ENCODE measurements at regions not wholly inside any gene's neighbourhood (a gene's known extent, or its start where the extent isn't known, plus 50 kb on each side); places are given as distances from the start of the nearest gene placed in this dataset.
"Not testable (repeated sequence)": the region's sequence is repeated elsewhere in the genome, so short reads cannot be mapped to it uniquely, and the experiment has no call there.

DNA sequence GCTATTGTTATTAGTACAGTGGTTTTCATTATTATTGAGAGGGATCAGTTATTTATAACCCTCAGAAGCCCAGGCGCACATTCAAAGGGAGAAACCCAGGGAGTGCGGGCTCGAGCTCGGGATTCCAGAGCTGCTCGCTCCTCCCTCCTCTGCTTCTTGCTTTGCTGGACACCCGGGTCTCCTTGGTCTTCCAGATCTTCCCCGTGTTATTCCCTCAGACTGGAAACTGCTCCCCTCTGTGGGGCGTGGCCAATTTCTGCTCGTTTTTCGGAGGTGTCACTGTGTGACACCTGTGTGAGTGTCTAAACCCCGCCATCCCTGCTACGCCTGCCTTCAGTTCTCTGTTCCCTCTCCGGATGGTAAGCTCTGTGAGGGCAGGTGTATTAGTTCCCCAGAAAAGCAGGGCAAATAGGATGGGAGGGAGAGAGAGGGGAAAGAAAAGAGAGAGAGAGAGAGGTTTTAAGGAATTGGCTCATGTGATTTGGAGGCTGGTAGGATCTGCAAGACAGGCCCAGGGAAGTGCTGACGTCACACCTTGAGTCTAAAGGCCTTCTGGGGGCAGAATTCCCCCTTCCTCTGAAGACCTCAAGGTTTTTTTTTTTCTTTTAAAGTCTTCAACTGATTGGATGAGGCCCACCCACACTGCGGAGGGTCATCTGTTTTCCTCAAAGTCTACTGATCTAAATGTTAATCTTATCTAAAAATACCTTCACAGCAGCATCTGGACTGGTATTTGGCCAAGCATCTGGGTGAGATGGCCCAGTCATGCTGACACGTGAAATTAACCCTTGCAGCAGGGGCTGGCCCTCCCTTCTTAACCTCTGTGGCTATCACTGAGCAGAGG is 457.3 kb upstream of the ID2 start:
- no peak for FAIRE-seq

DNA sequence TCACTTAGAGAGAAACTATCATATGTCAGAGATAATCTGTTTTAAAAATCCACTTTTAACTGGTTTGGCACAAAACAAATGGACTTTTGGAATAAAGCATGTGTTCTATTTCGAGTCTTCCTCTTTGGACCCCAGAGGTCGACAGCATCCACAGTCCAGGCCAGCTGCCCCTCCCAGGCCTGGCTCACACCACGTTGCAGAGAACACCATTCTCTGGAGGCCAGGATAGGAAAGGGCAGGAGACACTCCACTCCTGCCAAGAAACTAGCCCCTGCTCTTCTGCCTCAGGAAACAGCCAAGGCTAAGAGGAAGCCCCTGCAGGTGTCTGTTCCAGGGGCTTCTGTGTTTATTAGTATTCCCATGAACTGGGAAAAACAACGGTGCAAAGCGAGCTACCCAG is 456.6 kb upstream of the ID2 start:
- no peak for FAIRE-seq

DNA sequence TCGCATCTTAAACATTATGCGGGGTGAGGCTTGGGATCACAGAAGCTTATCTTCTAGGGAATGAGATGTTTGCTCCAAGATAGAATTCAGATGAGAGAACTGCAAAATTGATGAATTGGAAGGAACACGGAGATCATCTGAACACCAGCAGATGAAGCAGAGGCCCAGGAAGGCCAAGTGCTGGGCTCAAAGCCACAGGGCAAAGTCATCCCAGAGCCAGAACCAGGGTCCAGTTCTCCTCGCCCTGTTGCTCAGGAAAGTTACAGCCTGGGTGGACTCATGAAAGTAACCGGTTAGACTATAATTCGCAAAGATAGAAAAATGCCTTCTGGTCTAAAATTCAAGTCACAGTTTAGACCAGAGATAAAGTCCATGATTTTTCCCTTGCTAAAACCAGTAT is 456.1 kb upstream of the ID2 start:
- FAIRE-seq, result no peak

DNA sequence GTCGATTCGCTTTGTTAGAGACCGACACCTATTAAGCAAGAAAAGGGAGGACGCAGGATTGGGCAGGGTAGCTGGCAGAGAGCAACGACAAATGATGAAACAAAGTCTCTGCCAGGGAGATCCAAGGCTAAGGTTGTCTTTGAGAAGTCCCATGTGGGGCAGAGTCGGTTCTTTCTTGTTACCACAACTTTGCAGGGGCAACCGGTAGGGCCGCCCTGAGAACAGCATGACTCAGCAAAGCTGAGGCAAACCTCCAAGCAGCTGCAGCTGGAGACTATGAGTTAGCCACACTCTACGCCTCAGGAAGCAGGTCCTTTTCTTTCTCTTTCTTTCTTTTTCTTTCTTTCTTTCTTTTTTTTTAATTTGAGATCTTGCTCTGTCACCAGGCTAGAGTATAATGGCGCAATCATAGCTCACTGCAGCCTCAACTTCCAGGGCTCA is 452.3 kb upstream of the ID2 start:
- no peak for FAIRE-seq

DNA sequence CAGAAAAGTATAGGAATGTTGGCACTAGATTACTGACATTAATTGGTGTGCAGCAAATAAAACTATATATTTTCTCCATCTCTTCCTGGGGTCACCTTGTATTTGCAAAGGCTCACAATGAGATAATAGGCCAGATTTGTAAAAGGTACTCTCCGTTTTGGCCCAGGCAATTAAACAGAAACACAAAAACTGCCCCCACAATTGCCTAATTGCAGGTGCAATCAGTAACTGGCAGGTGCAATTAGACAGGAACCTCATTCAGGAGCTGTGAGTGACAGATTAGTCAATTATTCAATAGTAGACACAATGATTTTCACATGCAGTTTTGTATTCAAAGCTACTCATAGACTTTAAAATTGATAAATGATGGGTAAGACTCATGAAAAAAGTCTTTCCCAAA is 451.4 kb upstream of the ID2 start:
- no peak for FAIRE-seq

DNA sequence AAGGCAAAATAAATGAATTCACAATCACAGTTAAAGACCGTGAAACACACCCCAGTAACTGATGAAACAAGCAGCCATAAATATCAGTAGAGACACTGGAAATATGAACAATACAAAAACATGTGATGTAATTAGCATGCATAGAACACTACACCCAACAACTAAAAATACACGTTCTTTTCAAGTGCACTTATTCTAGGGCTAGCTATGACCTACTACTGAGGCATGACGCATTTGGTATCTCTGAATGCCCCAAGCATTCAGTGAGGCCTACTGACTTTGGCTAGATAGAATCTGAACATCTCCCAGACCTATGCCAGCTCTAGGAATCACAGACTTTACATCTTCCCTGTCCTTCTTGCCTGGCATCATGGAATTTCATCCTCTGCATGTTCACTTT is 450.0 kb upstream of the ID2 start:
- no peak for FAIRE-seq

DNA sequence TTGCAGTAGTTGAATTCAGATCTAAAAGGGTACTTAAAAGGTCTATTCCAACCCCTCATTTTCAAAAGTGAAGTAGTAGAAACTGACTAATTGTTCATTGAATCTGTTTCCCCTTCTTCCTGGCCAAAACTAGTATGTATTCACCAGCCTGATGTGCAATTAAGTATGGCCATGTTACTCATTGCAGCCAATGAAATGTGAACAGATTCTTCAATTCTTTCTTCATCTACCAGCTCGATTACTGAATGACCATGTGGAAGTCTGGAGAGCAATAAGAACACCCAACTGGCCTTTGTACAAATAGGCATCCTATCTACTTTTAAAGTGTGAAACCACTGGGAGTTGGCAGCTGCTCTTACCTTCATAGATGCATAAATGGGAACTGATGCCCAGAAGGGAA is 449.0 kb upstream of the ID2 start:
- FAIRE-seq, result no peak

DNA sequence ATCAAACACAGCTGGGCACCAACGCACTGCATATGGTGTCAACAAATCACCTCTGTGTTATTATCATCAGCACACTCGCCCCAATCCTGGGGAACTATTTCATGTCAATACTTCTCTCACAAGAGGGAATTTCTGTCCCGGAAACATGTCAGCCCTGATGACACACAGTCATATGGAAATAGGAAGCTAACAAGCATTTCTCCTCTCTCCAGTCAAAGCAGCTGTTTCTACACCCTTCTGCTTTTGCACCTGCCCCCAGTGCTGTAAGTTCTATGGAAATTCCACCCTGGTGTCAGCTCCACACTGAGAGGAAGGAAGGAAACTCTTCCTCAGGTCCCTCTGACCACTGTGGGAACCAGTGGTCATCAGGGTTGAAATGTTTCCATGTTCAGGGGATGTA is 447.6 kb upstream of the ID2 start:
- no peak for FAIRE-seq

DNA sequence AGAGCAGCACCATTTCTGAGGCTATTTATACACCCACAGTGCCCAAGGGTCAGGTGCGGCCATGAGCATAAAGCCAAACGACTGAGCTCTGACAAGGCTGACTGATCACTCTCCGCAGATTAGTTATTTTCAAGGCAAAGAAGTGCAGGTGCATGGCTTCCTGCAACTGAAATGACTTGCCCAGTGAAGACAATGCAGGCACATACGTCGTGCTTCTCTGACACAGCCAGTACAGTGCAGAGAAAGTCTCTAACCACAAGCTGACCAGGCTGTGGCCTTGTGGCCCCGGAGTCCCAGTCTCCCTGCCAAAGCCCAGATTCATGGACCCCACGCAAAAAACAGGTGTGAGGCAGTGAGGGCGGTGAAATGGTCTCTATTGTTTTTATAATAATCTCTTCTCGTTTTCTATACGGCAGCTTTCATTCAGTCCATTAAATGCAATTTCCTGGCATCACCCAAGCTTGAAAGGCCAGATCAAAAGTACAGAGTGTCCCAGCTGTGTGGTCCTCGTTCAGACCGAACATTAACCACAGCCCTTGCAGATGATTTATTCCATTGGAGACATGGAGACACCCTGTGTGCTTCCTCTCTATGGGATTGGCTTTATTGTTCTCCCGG is 447.0 kb upstream of the ID2 start:
- FAIRE-seq, result no peak

DNA sequence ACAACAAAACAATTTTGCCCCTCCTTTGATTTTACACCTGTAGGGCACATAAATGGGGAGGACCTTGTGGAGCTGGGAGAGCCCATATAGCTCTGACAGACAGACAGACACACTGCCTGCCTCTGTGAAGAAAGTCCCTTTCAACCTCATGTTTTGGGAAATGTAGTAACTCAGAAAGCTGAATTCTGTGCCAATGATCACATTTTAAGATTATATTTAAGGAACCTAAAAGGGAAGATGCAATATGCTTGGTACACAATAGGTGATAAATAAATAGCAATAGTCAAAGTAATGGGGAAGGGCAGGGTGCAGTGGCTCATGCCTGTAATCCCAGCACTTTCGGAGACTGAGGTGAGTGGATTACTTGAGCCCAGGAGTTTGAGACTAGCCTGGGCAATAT is 446.4 kb upstream of the ID2 start:
- no peak for FAIRE-seq

DNA sequence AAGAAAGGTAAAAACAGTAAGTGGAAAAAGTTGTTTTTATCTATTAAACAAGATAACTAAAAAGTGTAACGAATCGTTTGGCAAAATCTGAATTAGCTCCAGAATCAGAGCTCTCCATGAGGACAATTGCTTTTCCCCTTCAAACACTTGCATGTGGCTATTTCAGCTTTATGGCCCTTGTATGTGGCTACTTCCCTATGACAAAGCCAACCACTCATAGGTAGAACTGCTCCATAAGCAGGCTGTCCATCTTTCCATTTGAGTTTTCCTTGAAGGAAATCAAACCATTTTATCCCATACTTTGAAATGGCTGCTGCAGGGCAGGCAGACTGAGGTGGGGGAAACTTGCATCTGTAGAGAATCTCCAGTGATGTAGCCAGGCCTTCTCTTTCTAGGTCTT is 445.5 kb upstream of the ID2 start:
- FAIRE-seq, result no peak

DNA sequence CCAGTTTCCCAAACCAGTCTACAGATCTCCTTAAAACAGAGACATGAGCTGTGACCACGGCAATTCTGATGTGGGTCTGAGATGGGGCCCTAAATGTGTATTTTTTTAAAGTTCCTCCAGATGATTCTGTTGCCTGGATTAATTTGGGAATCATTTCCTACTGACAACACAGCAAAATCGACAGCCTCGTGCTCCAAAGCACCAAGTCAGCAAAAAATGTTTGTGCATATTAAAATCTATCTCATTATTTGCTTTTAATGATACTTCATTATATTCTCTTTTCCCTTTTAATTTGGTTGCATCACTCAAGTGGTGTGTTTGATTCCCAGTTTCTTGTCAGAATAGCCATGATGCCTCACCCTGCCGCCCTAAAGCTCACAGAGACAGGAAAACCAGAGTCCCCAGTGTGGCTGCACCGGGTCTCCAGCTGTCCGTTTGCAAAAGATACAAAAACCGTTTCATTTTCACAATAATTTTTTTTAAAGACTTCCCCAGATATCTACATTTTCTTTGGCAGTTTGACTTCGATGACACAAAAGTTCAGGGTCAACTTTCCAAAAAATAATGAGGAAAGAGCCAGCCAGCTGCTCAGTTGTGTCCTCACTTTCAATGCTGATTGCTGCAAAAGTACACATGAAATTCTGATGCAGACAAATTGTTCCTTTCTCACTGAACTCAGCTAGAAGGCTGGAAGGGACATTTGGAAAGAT is 443.2 kb upstream of the ID2 start:
- FAIRE-seq, result no peak

DNA sequence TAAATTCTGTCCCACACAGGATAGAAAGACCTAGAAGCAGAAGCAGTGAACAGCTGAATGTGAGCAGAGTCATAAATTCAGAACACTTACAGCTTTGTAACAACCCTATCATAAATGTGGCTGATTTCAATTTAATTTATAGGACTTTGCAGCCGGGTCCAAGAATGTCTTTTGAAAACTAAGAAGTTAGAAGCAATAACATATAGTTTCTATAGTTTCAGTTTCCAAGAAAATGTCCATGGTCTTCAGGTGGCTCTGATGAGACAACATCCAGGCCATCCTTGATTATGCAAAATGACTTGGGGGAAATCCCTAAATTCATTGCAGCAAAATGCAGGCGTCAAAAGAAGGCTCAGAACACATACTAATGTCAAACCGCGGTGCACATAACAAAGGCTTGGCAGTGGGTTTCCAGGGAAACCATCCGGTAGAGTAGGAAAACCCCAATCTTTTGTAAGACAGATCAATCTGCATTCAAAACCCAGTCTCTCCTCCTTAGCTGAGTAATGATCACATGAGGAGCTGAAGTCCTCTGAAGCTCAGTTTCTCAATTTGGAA is 442.2 kb upstream of the ID2 start:
- no peak for FAIRE-seq

DNA sequence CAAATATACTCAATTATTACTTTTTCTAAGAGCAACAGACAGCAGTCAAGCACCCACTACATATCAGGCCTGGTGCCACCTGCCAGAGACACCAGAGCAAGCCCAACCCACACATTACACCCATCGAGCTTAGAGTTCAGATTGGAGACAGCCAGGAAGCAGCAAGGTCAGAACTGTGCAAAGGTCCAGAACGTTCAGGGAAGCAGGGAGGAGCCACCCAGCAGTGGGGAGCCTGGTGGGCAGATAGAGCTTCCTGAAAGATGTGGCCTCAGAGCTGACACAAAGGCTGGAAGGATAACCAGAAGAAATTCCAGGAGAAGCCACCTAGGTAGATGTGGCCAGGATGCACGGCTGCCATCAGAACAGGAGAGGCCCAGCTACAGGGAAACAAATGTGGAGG is 440.5 kb upstream of the ID2 start:
- no peak for FAIRE-seq

DNA sequence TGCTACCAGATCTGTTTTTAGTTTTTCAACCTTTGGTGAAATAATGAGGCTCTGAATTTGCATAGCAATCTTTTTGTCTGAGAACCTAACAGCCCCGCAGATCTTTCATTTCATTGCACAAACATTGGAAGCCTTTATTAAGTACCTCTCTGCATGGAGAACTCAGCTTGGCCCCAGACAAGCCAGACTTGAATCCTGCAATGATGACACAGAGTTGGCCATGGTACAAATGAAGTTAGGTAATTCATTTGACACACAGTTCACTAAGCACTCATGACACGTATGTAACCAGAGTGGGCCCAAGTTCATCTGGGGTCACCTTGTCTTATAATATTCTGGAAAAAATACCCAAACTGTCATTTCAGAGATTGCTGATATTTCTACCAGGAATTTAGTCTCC is 439.1 kb upstream of the ID2 start:
- no peak for FAIRE-seq

DNA sequence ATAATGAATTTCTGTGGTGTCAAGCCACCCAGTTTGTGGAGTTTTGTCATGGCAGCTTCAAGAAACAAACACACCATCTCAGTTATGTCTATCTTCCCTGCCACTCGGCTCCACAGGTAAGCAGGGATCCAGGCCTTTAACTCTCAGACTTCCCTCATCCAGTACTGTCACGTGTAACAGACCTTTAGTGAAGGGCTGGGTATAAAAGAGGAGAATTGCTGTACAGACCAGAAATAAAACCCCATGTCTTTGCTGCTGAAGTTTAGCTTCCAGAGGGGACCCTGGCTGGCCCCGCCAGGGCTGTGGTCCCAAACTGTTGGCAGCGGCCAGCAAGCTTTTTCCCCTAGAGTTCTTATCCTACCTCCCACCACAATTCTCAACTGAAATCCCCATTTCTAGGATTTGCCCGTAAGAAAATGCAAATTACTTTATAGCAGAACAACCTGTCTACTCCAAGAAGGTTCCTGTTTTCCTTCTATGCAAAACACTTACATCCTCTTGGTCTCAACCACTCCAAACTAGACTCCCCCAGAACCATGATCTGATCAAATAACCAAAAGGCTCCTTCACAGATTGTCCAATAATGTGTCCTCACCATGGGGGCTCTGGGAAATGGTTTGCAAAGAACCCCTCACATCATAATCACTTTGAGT is 438.0 kb upstream of the ID2 start:
- no peak for FAIRE-seq

DNA sequence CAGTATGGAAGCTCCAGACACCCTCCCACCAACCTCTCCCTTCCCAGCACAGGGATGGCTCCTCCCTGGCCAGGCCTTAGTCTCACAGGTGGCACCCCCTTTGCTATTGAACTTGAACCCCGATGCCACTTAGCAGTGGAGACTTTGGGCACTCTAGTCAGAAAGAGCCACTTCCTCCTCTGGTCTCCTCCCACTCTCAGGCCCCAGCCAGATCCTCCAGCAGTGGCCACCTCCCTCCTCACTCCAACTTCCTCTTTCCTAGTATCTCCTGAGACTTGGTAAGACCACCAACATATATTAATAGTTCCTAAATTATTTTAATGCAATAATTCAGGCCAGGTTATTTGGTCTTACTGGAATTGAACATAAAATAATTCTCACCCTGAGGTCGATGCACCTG is 437.2 kb upstream of the ID2 start:
- FAIRE-seq, result no peak

DNA sequence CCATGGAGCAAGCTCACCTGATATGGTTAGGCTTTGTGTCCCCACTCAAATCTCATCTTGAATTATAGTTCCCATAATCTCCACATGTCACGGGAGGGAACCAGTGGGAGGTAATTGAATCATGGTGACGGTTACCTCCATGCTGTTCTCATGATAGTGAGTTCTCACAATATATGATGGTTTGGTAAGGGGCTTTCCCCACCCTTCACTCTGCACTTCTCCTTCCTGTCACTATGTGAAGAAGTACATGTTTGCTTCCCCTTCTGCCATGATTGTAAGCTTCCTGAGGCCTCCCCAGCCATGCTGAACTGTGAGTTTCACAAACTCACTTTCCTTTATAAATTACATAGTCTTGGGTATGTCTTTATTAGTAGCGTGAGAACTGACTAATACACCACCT is 435.7 kb upstream of the ID2 start:
- FAIRE-seq, result no peak

DNA sequence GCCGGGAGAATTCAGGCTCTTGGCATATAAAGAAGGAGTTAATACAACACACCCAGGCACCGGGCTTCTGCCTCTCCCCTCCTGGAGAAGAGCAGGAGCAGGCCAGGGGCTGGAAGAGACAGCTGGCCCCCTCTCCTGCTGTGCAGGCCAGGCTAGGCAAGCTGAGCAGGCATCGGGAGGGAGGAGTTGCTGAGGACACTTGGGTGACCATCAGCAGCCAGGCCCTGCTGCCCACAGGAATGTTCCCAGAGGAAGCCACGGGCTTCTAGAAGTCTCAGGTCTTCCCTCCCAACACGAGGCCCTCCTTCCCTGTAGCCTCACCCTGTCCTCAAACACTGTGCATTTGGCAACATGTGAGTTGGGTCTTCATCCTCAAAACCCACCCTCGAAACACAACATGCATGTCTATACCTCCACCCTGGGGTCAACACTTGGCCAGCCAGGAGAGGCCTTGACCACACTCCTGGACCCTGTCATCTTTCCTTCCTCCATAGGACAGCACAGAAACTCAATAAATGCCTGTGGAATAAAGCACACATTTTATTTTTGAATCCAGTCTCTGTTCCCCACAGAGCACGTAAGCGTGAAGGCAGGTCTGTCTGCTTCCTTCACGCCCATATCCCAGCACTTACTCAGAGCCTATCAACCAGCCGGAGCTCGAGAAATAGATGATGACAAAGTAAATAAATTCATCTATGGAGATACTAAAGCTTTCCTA is 433.8 kb upstream of the ID2 start:
- FAIRE-seq, result no peak

DNA sequence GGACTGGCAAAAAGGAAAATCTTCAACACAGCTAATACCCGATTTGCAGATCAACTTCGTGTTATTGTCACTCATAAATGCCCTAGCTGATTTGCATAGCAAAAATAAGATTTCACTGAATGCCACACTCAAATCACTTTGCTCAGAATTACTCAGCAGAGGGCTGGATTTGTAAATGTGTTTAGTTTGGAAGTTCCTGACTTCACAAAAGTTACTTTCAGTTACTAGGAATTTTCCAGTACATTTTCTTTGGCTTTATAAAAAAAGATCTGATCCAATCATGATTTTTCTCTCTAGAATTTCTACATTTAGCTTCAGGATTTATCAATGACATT is 433.3 kb upstream of the ID2 start:
- FAIRE-seq, result no peak

DNA sequence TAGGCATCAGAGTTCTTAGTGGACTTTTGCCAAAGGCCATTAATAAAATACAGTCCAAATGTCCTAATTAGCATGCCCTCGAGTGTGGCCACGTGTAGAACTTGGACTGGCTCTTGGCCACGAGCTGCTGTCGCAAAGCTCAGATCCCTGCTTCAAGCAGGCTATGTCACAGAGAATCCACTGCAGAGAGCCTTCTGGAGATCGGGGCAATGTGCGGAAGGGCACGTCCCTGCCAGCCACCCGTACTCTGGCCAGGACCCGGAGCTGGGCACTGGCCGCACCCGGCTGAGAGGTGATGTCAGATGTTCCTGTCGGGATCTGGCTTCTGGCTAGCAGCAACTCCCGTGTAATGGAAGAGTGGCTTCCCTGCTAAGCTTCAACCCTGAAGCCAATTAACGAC is 432.7 kb upstream of the ID2 start:
- FAIRE-seq, result no peak

DNA sequence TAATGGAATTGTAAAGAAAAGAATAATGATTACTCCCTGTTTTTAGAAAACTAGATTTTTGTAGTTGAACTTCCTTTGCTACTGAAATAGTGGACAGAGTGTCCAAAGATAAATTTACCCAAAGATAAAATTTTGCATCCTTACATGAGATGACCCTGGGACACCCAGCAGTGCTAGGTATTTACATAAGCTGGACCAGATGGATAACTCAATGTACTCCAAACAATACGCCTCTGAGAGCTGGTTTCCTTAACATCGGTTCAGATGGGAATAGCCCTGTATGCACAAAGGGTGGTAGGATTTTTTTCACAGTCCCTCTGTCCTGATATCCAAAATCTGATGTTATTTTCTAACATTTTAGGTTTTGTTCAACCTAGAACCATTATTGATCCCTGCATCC is 432.1 kb upstream of the ID2 start:
- no peak for FAIRE-seq

DNA sequence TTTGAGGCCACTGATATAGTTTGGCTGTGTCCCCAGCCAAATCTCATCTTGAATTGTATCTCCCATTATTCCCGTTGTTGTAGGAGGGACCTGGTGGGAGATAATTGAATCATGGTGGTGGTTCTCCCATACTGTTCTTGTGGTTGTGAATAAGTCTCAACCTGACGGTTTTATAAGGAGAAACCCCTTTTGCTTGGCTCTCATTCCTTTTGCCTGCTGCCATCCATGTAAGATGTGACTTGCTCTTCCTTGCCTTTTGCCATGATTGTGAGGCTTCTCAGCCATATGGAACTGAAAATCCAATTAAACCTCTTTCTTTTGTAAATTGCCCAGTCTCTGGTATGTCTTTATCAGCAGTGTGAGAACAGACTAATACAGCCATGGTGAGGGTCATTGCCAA is 431.6 kb upstream of the ID2 start:
- not testable (repeated sequence) for FAIRE-seq
